K562 (cell line): ENCODE measurements at regions not wholly inside any gene's neighbourhood (a gene's known extent, or its start where the extent isn't known, plus 50 kb on each side); places are given as distances from the start of the nearest gene placed in this dataset.

Source experiments
- ATAC-seq: fragments of 200-7000 bp; cut with Tn5 transposase; 3 replicates; pipeline ENCODE4 v1.9.1; 2020; ENCODE audit warnings: moderate library complexity
- BruUV-seq: library from RNA; stranded (reverse); fragments of 400-500 nt; replicated peaks from 2 replicates; lab custom pipeline; 2021; lab: Mats Ljungman, UMichigan
- CTCF ChIA-PET: fragments of 300-600 bp; formaldehyde crosslinking; extraction: SDS; loops from one replicate; lab custom pipeline; 2021; ENCODE audit warnings: low intra/inter-chr PET ratio; lab: Yijun Ruan, JAX
- POLR2A ChIA-PET: fragments of 300-600, 350-650 bp; sonication (Branson Sonifier 250); formaldehyde crosslinking; extraction: SDS; loops from one replicate; lab custom pipeline; 2021; ENCODE audit warnings: antibody characterized with exemption, inconsistent platforms; lab: Yijun Ruan, JAX
- DNase-seq, 4 experiments: peaks; one replicate each; pipeline versions ENCODE4 v3.0.0 to v3.0.0-alpha.2; 2011 to 2018; ENCODE audit warnings: low spot score in 3 of 4, mixed read lengths in 3 of 4; ENCODE audit errors: extremely low read depth in 1 of 4
- FAIRE-seq: peaks from 2 replicates; lab custom pipeline; 2011; peaks lifted over from hg19 to GRCh38; lab: Jason Lieb, UNC
- H2AFZ ChIP-seq: 2 replicates; pipeline ENCODE4 v1.6.0; 2011; ENCODE audit warnings: low read depth, low read length, control low read depth, inconsistent platforms
- H3K27ac ChIP-seq: fragments of 200-600 bp; 3 replicates; pipeline ENCODE4 v1.8.0; 2011; ENCODE audit warnings: low read depth, mild to moderate bottlenecking, control low read depth, inconsistent platforms, low read length, moderate library complexity, mixed read lengths; ENCODE audit errors: extremely low read depth
- H3K27me3 ChIP-seq, 2 experiments: fragments of 300-600 bp in 1 of 2; 2 replicates in 1 of 2; 3 replicates in 1 of 2; pipeline versions ENCODE4 v1.6.0 to v1.8.0; 2011; ENCODE audit warnings: inconsistent platforms in 2 of 2, low read length in 2 of 2, mild to moderate bottlenecking in 1 of 2, mixed read lengths in 1 of 2, moderate library complexity in 1 of 2; ENCODE audit not compliant: control insufficient read depth in 2 of 2, insufficient read depth in 2 of 2
- H3K36me3 ChIP-seq: fragments of 300-600 bp; 3 replicates; pipeline ENCODE4 v1.8.0; 2011; ENCODE audit warnings: mild to moderate bottlenecking, low read length, inconsistent platforms; ENCODE audit not compliant: control insufficient read depth, insufficient read depth
- H3K4me1 ChIP-seq, 2 experiments: fragments of 200-600 bp in 1 of 2; replicated peaks in 1 of 2; 2 replicates in 1 of 2; 3 replicates in 1 of 2; pipeline versions ENCODE4 v1.5.1 to v1.8.0; 2011; ENCODE audit warnings: inconsistent platforms in 2 of 2, low read length in 2 of 2, mild to moderate bottlenecking in 1 of 2, mixed read lengths in 1 of 2, moderate library complexity in 1 of 2; ENCODE audit not compliant: control insufficient read depth in 2 of 2, insufficient read depth in 2 of 2
- H3K4me2 ChIP-seq: 2 replicates; pipeline ENCODE4 v1.6.1; 2011; ENCODE audit warnings: low read length, control low read depth, inconsistent platforms, mixed read lengths; ENCODE audit not compliant: insufficient read depth
- H3K4me3 ChIP-seq: fragments of 200-600 bp; sonication (generic), shearing (Covaris generic); 2 replicates; pipeline ENCODE4 v1.5.1; 2016; ENCODE audit warnings: control low read depth, inconsistent platforms
- H3K79me2 ChIP-seq: fragments of 200-600 bp; 3 replicates; pipeline ENCODE4 v1.8.0; 2011; ENCODE audit warnings: low read length, inconsistent platforms; ENCODE audit not compliant: control insufficient read depth, insufficient read depth
- H3K9ac ChIP-seq, 2 experiments: 2 replicates each; pipeline versions ENCODE4 v1.6.0 to v1.6.1; 2011; ENCODE audit warnings: low read depth in 2 of 2, low read length in 2 of 2, control low read depth in 1 of 2, inconsistent platforms in 1 of 2, mild to moderate bottlenecking in 1 of 2, mixed read lengths in 1 of 2; ENCODE audit not compliant: insufficient read depth in 1 of 2
- H3K9me1 ChIP-seq: one replicate; pipeline ENCODE4 v1.6.0; 2011; ENCODE audit warnings: inconsistent platforms, mild to moderate bottlenecking, low read length, moderate library complexity; ENCODE audit not compliant: control insufficient read depth, insufficient read depth
- H3K9me3 ChIP-seq: replicated peaks from 2 replicates; pipeline ENCODE4 v1.5.1; 2011; ENCODE audit warnings: low read depth, low read length, inconsistent platforms; ENCODE audit not compliant: control insufficient read depth, insufficient read depth
- H4K20me1 ChIP-seq: replicated peaks from 2 replicates; pipeline ENCODE4 v1.6.1; 2011; ENCODE audit warnings: low read length, inconsistent platforms, mixed read lengths; ENCODE audit not compliant: control insufficient read depth, insufficient read depth
- CREB3 ChIP-seq: fragments of 450-650 bp; conservative IDR thresholded peaks from 2 replicates; pipeline ENCODE4 v1.6.1; 2016; ENCODE audit warnings: missing genetic modification characterization, low read depth, mild to moderate bottlenecking, missing compliant biosample characterization, moderate library complexity
- ESRRA ChIP-seq: fragments of 450-650 bp; IDR thresholded peaks from 2 replicates; pipeline ENCODE4 v1.6.1; 2014; ENCODE audit warnings: low read depth, mild to moderate bottlenecking, moderate library complexity, borderline replicate concordance
- KAT7 ChIP-seq: sonication (generic); formaldehyde crosslinking; IDR thresholded peaks from 2 replicates; pipeline ENCODE4 v1.8.0; 2022; ENCODE audit warnings: missing genetic modification reagents, mild to moderate bottlenecking, borderline replicate concordance
- LEF1 ChIP-seq: fragments of 450-650 bp; IDR thresholded peaks from 2 replicates; pipeline ENCODE4 v1.6.1; 2016; ENCODE audit warnings: mild to moderate bottlenecking
- NFATC3 ChIP-seq: fragments of 450-650 bp; IDR thresholded peaks from 2 replicates; pipeline ENCODE4 v1.6.1; 2017; ENCODE audit warnings: mild to moderate bottlenecking
- POLR2A ChIP-seq: fragments of 450-650 bp; conservative IDR thresholded peaks from 2 replicates; pipeline ENCODE4 v1.6.1; 2016
- ZNF354B ChIP-seq: fragments of 250-450 bp; sonication (Bioruptor Pico); IDR thresholded peaks from 2 replicates; pipeline ENCODE4 v1.4.0; 2020
- WGBS: fragments of 100-300 bp; shearing (Covaris generic); methylation state at CpG from one replicate; pipeline ENCODE4 v1.1.6; 2016; ENCODE audit warnings: low coverage, mixed read lengths; ENCODE audit not compliant: insufficient coverage; ENCODE audit errors: missing lambda C conversion rate; 5-methylcytosine and 5-hydroxymethylcytosine counted together
- in situ Hi-C: fragments of 300-500 bp; cut with MboI; formaldehyde crosslinking; loops from 4 replicates; pipeline ENCODE4 v1.15.0; 2018; ENCODE audit warnings: inconsistent platforms, mixed read lengths
- intact Hi-C: fragments of 100-400 bp; cut with micrococcal nuclease; formaldehyde crosslinking; loops from 2 replicates; pipeline ENCODE4 v1.14.2; 2022
- TF ChIP-seq, protein P1 (sequence below), 2 experiments: fragments of 450-650 bp; IDR thresholded peaks; 2 replicates each; pipeline ENCODE4 v1.6.1; 2018; ENCODE audit warnings: mild to moderate bottlenecking in 2 of 2, low read depth in 1 of 2; ENCODE audit not compliant: partially characterized antibody in 2 of 2
- TF ChIP-seq, protein P2 (sequence below): sonication (generic); IDR thresholded peaks from 2 replicates; pipeline ENCODE4 v1.6.1; 2016
- TF ChIP-seq, protein P3 (sequence below): fragments of 450-650 bp; IDR thresholded peaks from 2 replicates; pipeline ENCODE4 v1.6.1; 2016; ENCODE audit warnings: borderline replicate concordance
- TF ChIP-seq, protein P4 (sequence below): fragments of 450-650 bp; IDR thresholded peaks from one replicate; pipeline ENCODE4 v1.6.1; 2018; ENCODE audit warnings: mild to moderate bottlenecking, moderate library complexity; ENCODE audit not compliant: partially characterized antibody

- no peaks in the 10 kb centered on the region for H3K4me1 ChIP-seq
- BruUV-seq: no TSS peak
- H3K27me3 ChIP-seq: peaks cover 6 to 43% of the 10 kb centered on the region in 2 experiments; a peak in 4 of 5 replicates
- DNase-seq: no peak
- H3K79me2 ChIP-seq: no peaks in the 10 kb centered on the region
- 0% methylated on average over 10 of the region's 10 CpGs for WGBS
- no peaks in the 10 kb centered on the region for H3K9me3 ChIP-seq
- ATAC-seq: no peak
- H3K9ac ChIP-seq: no peak overlapping the region
- H3K36me3 ChIP-seq: no peaks in the 10 kb centered on the region
- peaks cover 3% of the 10 kb centered on the region; the same call in 1 of the 2 replicates for H4K20me1 ChIP-seq
- no peak overlapping the region for H3K4me3 ChIP-seq
- intact Hi-C loops (no loop called here), in situ Hi-C loops (no loop called here)
- no peak overlapping the region for H3K27ac ChIP-seq
- no peak for FAIRE-seq
- no peaks in the 10 kb centered on the region for H3K9me1 ChIP-seq
- H3K4me2 ChIP-seq: no peak overlapping the region
- POLR2A ChIA-PET: no interaction called here
- no peak overlapping the region for H2AFZ ChIP-seq
- CTCF ChIA-PET: no interaction called here
- TF ChIP-seq KAT7 (CRISPR knock-in tag) (no peak), ESRRA (no peak), CREB3 (no peak), POLR2A (no peak), NFATC3 (no peak), LEF1 (no peak), ZNF354B (no peak)
- TF ChIP-seq, protein P1, sequence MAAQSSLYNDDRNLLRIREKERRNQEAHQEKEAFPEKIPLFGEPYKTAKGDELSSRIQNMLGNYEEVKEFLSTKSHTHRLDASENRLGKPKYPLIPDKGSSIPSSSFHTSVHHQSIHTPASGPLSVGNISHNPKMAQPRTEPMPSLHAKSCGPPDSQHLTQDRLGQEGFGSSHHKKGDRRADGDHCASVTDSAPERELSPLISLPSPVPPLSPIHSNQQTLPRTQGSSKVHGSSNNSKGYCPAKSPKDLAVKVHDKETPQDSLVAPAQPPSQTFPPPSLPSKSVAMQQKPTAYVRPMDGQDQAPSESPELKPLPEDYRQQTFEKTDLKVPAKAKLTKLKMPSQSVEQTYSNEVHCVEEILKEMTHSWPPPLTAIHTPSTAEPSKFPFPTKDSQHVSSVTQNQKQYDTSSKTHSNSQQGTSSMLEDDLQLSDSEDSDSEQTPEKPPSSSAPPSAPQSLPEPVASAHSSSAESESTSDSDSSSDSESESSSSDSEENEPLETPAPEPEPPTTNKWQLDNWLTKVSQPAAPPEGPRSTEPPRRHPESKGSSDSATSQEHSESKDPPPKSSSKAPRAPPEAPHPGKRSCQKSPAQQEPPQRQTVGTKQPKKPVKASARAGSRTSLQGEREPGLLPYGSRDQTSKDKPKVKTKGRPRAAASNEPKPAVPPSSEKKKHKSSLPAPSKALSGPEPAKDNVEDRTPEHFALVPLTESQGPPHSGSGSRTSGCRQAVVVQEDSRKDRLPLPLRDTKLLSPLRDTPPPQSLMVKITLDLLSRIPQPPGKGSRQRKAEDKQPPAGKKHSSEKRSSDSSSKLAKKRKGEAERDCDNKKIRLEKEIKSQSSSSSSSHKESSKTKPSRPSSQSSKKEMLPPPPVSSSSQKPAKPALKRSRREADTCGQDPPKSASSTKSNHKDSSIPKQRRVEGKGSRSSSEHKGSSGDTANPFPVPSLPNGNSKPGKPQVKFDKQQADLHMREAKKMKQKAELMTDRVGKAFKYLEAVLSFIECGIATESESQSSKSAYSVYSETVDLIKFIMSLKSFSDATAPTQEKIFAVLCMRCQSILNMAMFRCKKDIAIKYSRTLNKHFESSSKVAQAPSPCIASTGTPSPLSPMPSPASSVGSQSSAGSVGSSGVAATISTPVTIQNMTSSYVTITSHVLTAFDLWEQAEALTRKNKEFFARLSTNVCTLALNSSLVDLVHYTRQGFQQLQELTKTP (IDR thresholded peaks at IDR 0.05; ENCODE audit: low read depth in 1 of 2, partially characterized antibody in 2 of 2): no peak
- TF ChIP-seq, protein P2, sequence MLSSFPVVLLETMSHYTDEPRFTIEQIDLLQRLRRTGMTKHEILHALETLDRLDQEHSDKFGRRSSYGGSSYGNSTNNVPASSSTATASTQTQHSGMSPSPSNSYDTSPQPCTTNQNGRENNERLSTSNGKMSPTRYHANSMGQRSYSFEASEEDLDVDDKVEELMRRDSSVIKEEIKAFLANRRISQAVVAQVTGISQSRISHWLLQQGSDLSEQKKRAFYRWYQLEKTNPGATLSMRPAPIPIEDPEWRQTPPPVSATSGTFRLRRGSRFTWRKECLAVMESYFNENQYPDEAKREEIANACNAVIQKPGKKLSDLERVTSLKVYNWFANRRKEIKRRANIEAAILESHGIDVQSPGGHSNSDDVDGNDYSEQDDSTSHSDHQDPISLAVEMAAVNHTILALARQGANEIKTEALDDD: no peak
- TF ChIP-seq, protein P3, sequence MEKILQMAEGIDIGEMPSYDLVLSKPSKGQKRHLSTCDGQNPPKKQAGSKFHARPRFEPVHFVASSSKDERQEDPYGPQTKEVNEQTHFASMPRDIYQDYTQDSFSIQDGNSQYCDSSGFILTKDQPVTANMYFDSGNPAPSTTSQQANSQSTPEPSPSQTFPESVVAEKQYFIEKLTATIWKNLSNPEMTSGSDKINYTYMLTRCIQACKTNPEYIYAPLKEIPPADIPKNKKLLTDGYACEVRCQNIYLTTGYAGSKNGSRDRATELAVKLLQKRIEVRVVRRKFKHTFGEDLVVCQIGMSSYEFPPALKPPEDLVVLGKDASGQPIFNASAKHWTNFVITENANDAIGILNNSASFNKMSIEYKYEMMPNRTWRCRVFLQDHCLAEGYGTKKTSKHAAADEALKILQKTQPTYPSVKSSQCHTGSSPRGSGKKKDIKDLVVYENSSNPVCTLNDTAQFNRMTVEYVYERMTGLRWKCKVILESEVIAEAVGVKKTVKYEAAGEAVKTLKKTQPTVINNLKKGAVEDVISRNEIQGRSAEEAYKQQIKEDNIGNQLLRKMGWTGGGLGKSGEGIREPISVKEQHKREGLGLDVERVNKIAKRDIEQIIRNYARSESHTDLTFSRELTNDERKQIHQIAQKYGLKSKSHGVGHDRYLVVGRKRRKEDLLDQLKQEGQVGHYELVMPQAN: no peak
- TF ChIP-seq, protein P4, sequence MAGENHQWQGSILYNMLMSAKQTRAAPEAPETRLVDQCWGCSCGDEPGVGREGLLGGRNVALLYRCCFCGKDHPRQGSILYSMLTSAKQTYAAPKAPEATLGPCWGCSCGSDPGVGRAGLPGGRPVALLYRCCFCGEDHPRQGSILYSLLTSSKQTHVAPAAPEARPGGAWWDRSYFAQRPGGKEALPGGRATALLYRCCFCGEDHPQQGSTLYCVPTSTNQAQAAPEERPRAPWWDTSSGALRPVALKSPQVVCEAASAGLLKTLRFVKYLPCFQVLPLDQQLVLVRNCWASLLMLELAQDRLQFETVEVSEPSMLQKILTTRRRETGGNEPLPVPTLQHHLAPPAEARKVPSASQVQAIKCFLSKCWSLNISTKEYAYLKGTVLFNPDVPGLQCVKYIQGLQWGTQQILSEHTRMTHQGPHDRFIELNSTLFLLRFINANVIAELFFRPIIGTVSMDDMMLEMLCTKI: no peak
Measured at GRCh38 chr5:135714126-135714894, 120.2 kb upstream of the SLC25A48 start.
